SK-N-SH (cell line): ENCODE measurements at regions not wholly inside any gene's neighbourhood (a gene's known extent, or its start where the extent isn't known, plus 50 kb on each side); places are given as distances from the start of the nearest gene placed in this dataset.
"Not testable (repeated sequence)": the region's sequence is repeated elsewhere in the genome, so short reads cannot be mapped to it uniquely, and the experiment has no call there.

ENCODE experiments used
- CTCF ChIA-PET: fragments of 300-600, 350-600 bp; formaldehyde crosslinking; extraction: SDS; loops from one replicate; lab custom pipeline; 2021; lab: Yijun Ruan, JAX
- POLR2A ChIA-PET: fragments of 350-600 bp; sonication (Branson Sonifier 250); formaldehyde crosslinking; extraction: SDS; loops from one replicate; lab custom pipeline; 2020; ENCODE audit warnings: antibody characterized with exemption, inconsistent platforms; lab: Yijun Ruan, JAX
- DNase-seq: peaks from one replicate; pipeline ENCODE4 v3.0.0; 2012
- H2AFZ ChIP-seq: fragments of 200-600 bp; sonication (generic); 2 replicates; pipeline ENCODE4 v1.8.1; 2016; ENCODE audit warnings: antibody characterized with exemption, mild to moderate bottlenecking, low read depth
- H3F3A ChIP-seq: fragments of 200-600 bp; sonication (generic); replicated peaks from 2 replicates; pipeline ENCODE3; 2016; ENCODE audit warnings: antibody characterized with exemption, mild to moderate bottlenecking; ENCODE audit not compliant: insufficient read depth
- H3K27ac ChIP-seq, 2 experiments: fragments of 200-500 bp in 1 of 2; fragments of 200-600 bp in 1 of 2; sonication (Bioruptor generic) in 1 of 2; sonication (generic), shearing (Covaris generic) in 1 of 2; 2 replicates each; pipeline versions ENCODE4 v1.5.1 to v1.6.1; 2014 to 2016; ENCODE audit warnings: low read depth in 2 of 2, inconsistent platforms in 1 of 2, low read length in 1 of 2, mild to moderate bottlenecking in 1 of 2, mixed read lengths in 1 of 2
- H3K27me3 ChIP-seq: fragments of 200-600 bp; sonication (generic), shearing (Covaris generic); 2 replicates; pipeline ENCODE4 v1.6.1; 2016; ENCODE audit warnings: mixed run types; ENCODE audit not compliant: insufficient read depth
- H3K36me3 ChIP-seq, 2 experiments: fragments of 200-500 bp in 1 of 2; fragments of 200-600 bp in 1 of 2; sonication (Bioruptor generic) in 1 of 2; sonication (generic) in 1 of 2; replicated peaks in 1 of 2; 2 replicates each; pipeline versions ENCODE3 to v1.5.1; 2014 to 2016; ENCODE audit warnings: low read length in 1 of 2, mild to moderate bottlenecking in 1 of 2; ENCODE audit not compliant: insufficient read depth in 2 of 2, control insufficient read depth in 1 of 2
- H3K4me1 ChIP-seq, 2 experiments: fragments of 200-500 bp in 1 of 2; fragments of 200-600 bp in 1 of 2; sonication (Bioruptor generic) in 1 of 2; sonication (generic), shearing (Covaris generic) in 1 of 2; 2 replicates each; pipeline versions ENCODE4 v1.5.1 to v1.6.1; 2014 to 2016; ENCODE audit warnings: low read depth in 1 of 2, low read length in 1 of 2, mixed run types in 1 of 2; ENCODE audit not compliant: insufficient read depth in 2 of 2, control insufficient read depth in 1 of 2
- H3K4me2 ChIP-seq: fragments of 200-600 bp; sonication (generic), shearing (Covaris generic); 2 replicates; pipeline ENCODE4 v1.6.1; 2017; ENCODE audit warnings: mixed run types
- H3K4me3 ChIP-seq, 2 experiments: fragments of 200-500 bp in 1 of 2; fragments of 200-600 bp in 1 of 2; sonication (Bioruptor generic) in 1 of 2; sonication (generic), shearing (Covaris generic) in 1 of 2; 2 replicates each; pipeline versions ENCODE4 v1.5.1 to v1.8.1; 2014 to 2016; ENCODE audit warnings: low read depth in 2 of 2, inconsistent platforms in 1 of 2, low read length in 1 of 2, mild to moderate bottlenecking in 1 of 2, mixed read lengths in 1 of 2, moderate library complexity in 1 of 2
- H3K79me2 ChIP-seq: fragments of 200-600 bp; sonication (generic); 2 replicates; pipeline ENCODE4 v1.8.1; 2017; ENCODE audit warnings: mild to moderate bottlenecking; ENCODE audit not compliant: insufficient read depth
- H3K9ac ChIP-seq: fragments of 200-600 bp; sonication (generic); 2 replicates; pipeline ENCODE4 v1.6.1; 2017; ENCODE audit warnings: mixed run types
- H3K9me2 ChIP-seq: fragments of 200-600 bp; sonication (generic); 2 replicates; pipeline ENCODE4 v1.6.1; 2017; ENCODE audit warnings: mixed run types
- H3K9me3 ChIP-seq: fragments of 200-600 bp; sonication (generic); 2 replicates; pipeline ENCODE4 v1.6.1; 2017; ENCODE audit warnings: mixed run types, mild to moderate bottlenecking, moderate library complexity
- H4K20me1 ChIP-seq: fragments of 200-600 bp; sonication (generic); 2 replicates; pipeline ENCODE4 v1.6.1; 2017; ENCODE audit warnings: mild to moderate bottlenecking, mixed run types; ENCODE audit not compliant: insufficient read depth
- CHD2 ChIP-seq: fragments of 150-350 bp; IDR thresholded peaks from 2 replicates; pipeline ENCODE4 v1.6.1; 2018; ENCODE audit warnings: low read length; ENCODE audit not compliant: partially characterized antibody
- EZH2phosphoT487 ChIP-seq: fragments of 200-600 bp; sonication (generic); IDR thresholded peaks from 2 replicates; pipeline ENCODE4 v1.6.1; 2017; ENCODE audit warnings: low read depth, mixed run types, mild to moderate bottlenecking, antibody characterized with exemption, moderate library complexity, borderline replicate concordance
- FOXJ3 ChIP-seq: sonication (generic); formaldehyde crosslinking; IDR thresholded peaks from 2 replicates; pipeline ENCODE4 v1.5.1; 2020; ENCODE audit warnings: mild to moderate bottlenecking, missing genetic modification reagents
- FOXM1 ChIP-seq: IDR thresholded peaks from 2 replicates; pipeline ENCODE4 v1.4.0; 2012; ENCODE audit warnings: low read depth, mild to moderate bottlenecking
- GABPA ChIP-seq: IDR thresholded peaks from 2 replicates; pipeline ENCODE4 v1.4.0; 2012; ENCODE audit warnings: low read depth, mild to moderate bottlenecking
- GATA2 ChIP-seq: sonication (generic); formaldehyde crosslinking; IDR thresholded peaks from 2 replicates; pipeline ENCODE4 v1.5.0; 2020; ENCODE audit warnings: mild to moderate bottlenecking, missing genetic modification reagents
- JUND ChIP-seq: IDR thresholded peaks from 2 replicates; pipeline ENCODE4 v1.4.0; 2012
- MXI1 ChIP-seq: IDR thresholded peaks from 2 replicates; pipeline ENCODE4 v1.6.1; 2012; ENCODE audit warnings: mild to moderate bottlenecking, low read depth, low read length, improper control_type of control experiment
- NFIC ChIP-seq: IDR thresholded peaks from 2 replicates; pipeline ENCODE4 v1.4.0; 2012; ENCODE audit warnings: borderline replicate concordance
- NRF1 ChIP-seq: IDR thresholded peaks from 2 replicates; pipeline ENCODE4 v1.6.1; 2012; ENCODE audit warnings: low read depth, mild to moderate bottlenecking, low read length
- RCOR1 ChIP-seq: fragments of 150-350 bp; IDR thresholded peaks from 2 replicates; pipeline ENCODE4 v1.6.1; 2017; ENCODE audit warnings: antibody characterized with exemption, low read length
- RXRA ChIP-seq: IDR thresholded peaks from 2 replicates; pipeline ENCODE4 v1.4.0; 2012; ENCODE audit warnings: low read depth, mild to moderate bottlenecking, borderline replicate concordance
- SIN3A ChIP-seq: IDR thresholded peaks from 2 replicates; pipeline ENCODE4 v1.6.1; 2012; ENCODE audit warnings: low read depth, mild to moderate bottlenecking, low read length, moderate library complexity, borderline replicate concordance
- TAF1 ChIP-seq: IDR thresholded peaks from 2 replicates; pipeline ENCODE4 v1.6.1; 2012; ENCODE audit warnings: low read depth, mild to moderate bottlenecking, low read length, moderate library complexity, borderline replicate concordance
- TCF12 ChIP-seq: IDR thresholded peaks from 2 replicates; pipeline ENCODE4 v1.4.0; 2012
- TEAD4 ChIP-seq: IDR thresholded peaks from 2 replicates; pipeline ENCODE4 v1.4.0; 2012; ENCODE audit warnings: mild to moderate bottlenecking, borderline replicate concordance; ENCODE audit not compliant: insufficient read depth
- YY1 ChIP-seq: IDR thresholded peaks from 2 replicates; pipeline ENCODE4 v1.4.0; 2012; ENCODE audit warnings: low read depth, mild to moderate bottlenecking
- WGBS: methylation state at CpG from one replicate; pipeline ENCODE4 v1.1.6; 2017; ENCODE audit warnings: low lambda C conversion rate; 5-methylcytosine and 5-hydroxymethylcytosine counted together
- TF ChIP-seq, protein P1 (sequence below): fragments of 150-350 bp; IDR thresholded peaks from 2 replicates; pipeline ENCODE4 v1.6.1; 2016; ENCODE audit warnings: mild to moderate bottlenecking, low read depth, low read length
- TF ChIP-seq, protein P2 (sequence below): fragments of 200-600 bp; sonication (generic); IDR thresholded peaks from 2 replicates; pipeline ENCODE4 v1.6.1; 2017; ENCODE audit warnings: antibody characterized with exemption, mild to moderate bottlenecking, moderate library complexity
- TF ChIP-seq, protein P3 (sequence below): fragments of 150-350 bp; IDR thresholded peaks from 2 replicates; pipeline ENCODE4 v1.6.1; 2017; ENCODE audit warnings: antibody characterized with exemption, low read length, low read depth, borderline replicate concordance

DNA sequence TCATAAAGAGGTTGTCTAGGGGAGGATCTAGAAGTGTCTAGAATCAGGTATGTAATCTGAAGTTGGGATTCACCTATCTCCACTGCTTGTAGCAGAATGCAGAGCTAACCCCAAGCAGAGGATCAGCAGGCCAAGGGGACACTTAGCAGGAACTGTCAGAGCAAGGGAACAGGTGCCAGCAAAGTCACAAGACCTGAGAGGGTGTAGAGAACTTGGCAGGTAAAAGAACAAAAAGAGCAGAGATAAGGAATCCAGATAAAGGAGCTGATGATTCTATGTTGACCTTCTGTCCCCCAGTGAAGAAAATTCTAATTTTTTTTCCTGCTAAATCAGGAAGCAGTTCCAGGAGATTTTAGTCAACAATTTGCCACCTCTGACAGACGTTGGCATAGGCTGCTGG, 91.4 kb upstream of the CCDC71L start:
- Histone ChIP-seq H4K20me1 (no peaks in the 10 kb centered on the region), H3K4me2 (no peak overlapping the region), H3K9me2 (no peaks in the 10 kb centered on the region), H3K4me3 (no peak overlapping the region), H3K27ac (no peak overlapping the region), H2AFZ (no peak overlapping the region), H3K9ac (no peak overlapping the region), H3F3A (no peaks in the 10 kb centered on the region), H3K4me1 (no peaks in the 10 kb centered on the region; a peak in 1 of 4 replicates), H3K27me3 (no peaks in the 10 kb centered on the region), H3K9me3 (no peaks in the 10 kb centered on the region), H3K79me2 (no peaks in the 10 kb centered on the region), H3K36me3 (no peaks in the 10 kb centered on the region)
- POLR2A ChIA-PET = no interaction called here
- no peak for DNase-seq
- TF ChIP-seq TCF12 = no peak
- TF ChIP-seq, protein P1, sequence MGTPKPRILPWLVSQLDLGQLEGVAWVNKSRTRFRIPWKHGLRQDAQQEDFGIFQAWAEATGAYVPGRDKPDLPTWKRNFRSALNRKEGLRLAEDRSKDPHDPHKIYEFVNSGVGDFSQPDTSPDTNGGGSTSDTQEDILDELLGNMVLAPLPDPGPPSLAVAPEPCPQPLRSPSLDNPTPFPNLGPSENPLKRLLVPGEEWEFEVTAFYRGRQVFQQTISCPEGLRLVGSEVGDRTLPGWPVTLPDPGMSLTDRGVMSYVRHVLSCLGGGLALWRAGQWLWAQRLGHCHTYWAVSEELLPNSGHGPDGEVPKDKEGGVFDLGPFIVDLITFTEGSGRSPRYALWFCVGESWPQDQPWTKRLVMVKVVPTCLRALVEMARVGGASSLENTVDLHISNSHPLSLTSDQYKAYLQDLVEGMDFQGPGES = no peak
- no peak for TF ChIP-seq MXI1
- TF ChIP-seq FOXJ3 (CRISPR knock-in tag) = no peak
- TF ChIP-seq FOXM1 = no peak
- 38% methylated on average over 1 of the region's 1 CpG for WGBS
- CTCF ChIA-PET = interaction anchor here (1.0 kb wide), 1 partner anchor 26 kb away, joined by 3 read pairs; no protein-coding TSS in a partner anchor

DNA sequence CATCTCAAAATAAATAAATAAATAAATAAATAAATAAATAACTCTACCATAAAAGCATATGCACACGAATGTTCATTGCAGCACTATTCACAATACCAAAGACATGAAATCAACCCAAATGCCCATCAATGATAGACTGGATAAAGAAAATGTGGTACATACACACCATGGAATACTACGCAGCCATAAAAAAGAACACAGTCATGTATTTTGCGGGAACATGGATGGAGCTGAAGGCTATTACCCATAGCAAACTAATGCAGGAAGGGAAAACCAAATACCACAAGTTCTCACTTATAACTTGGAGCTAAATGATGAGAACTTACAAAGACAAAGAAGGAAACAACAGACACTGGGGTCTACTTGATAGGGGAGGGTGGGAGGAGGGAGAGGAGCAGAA, 94.1 kb upstream of the CCDC71L start:
- H3F3A ChIP-seq, DNase-seq, H3K4me2 ChIP-seq, H3K36me3 ChIP-seq, H3K9ac ChIP-seq, H3K4me3 ChIP-seq, H4K20me1 ChIP-seq, H3K79me2 ChIP-seq, H3K4me1 ChIP-seq, H2AFZ ChIP-seq, H3K27me3 ChIP-seq, H3K27ac ChIP-seq, POLR2A ChIA-PET, H3K9me3 ChIP-seq, H3K9me2 ChIP-seq: not testable (repeated sequence)
- CTCF ChIA-PET = interaction anchor here (1.4 to 2.8 kb wide), 3 partner anchors 10 to 579 kb away, joined by 4 to 12 read pairs (median 10); no protein-coding TSS in a partner anchor
- 93% methylated on average over 3 of the region's 3 CpGs for WGBS

DNA sequence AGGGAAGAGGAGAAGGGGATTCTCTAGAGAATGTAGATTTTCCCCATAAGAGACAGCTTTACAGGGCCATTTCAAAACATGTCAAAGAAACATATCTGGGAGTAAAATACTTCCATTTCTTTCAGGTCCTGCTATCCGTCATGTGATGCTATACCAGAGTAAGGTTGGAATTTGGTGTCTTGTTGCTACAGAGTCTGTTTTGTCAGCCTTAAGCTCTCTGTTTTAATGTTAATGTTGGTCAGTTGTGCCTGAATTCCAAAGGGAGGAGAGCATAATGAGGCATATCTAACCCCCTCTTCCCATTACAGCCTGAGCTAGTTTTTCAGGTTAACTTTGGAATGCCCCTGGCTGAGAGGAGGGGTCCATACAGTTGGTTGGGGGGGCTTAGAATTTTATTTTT, 94.7 kb upstream of the CCDC71L start:
- ChIA-PET CTCF (interaction anchor here (1.2 to 2.8 kb wide), 4 partner anchors 11 to 579 kb away, joined by 3 to 12 read pairs (median 7); no protein-coding TSS in a partner anchor), POLR2A (no interaction called here)
- Histone ChIP-seq H4K20me1 (no peaks in the 10 kb centered on the region), H3K27me3 (no peaks in the 10 kb centered on the region), H3K4me2 (no peak overlapping the region), H3K9ac (no peak overlapping the region), H3F3A (no peaks in the 10 kb centered on the region), H2AFZ (no peak overlapping the region), H3K9me2 (no peaks in the 10 kb centered on the region), H3K36me3 (no peaks in the 10 kb centered on the region), H3K79me2 (no peaks in the 10 kb centered on the region), H3K4me1 (peaks cover 8% of the 10 kb centered on the region in 2 experiments; a peak in 3 of 4 replicates), H3K4me3 (no peak overlapping the region), H3K9me3 (no peaks in the 10 kb centered on the region), H3K27ac (no peak overlapping the region)
- TF ChIP-seq TEAD4 (no peak), SIN3A (no peak), JUND (no peak), YY1 (no peak), NFIC (no peak), TCF12 (no peak), RCOR1 (no peak), EZH2phosphoT487 (no peak), RXRA (no peak), NRF1 (no peak), GATA2 (no peak), TAF1 (no peak), GABPA (no peak), CHD2 (no peak), MXI1 (no peak), FOXM1 (no peak)
- TF ChIP-seq, protein P2, sequence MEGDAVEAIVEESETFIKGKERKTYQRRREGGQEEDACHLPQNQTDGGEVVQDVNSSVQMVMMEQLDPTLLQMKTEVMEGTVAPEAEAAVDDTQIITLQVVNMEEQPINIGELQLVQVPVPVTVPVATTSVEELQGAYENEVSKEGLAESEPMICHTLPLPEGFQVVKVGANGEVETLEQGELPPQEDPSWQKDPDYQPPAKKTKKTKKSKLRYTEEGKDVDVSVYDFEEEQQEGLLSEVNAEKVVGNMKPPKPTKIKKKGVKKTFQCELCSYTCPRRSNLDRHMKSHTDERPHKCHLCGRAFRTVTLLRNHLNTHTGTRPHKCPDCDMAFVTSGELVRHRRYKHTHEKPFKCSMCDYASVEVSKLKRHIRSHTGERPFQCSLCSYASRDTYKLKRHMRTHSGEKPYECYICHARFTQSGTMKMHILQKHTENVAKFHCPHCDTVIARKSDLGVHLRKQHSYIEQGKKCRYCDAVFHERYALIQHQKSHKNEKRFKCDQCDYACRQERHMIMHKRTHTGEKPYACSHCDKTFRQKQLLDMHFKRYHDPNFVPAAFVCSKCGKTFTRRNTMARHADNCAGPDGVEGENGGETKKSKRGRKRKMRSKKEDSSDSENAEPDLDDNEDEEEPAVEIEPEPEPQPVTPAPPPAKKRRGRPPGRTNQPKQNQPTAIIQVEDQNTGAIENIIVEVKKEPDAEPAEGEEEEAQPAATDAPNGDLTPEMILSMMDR = no peak
- TF ChIP-seq, protein P3, sequence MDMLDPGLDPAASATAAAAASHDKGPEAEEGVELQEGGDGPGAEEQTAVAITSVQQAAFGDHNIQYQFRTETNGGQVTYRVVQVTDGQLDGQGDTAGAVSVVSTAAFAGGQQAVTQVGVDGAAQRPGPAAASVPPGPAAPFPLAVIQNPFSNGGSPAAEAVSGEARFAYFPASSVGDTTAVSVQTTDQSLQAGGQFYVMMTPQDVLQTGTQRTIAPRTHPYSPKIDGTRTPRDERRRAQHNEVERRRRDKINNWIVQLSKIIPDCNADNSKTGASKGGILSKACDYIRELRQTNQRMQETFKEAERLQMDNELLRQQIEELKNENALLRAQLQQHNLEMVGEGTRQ = no peak
- DNase-seq = no peak
- WGBS = 94% methylated on average over 1 of the region's 1 CpG
